ENCODE measurements at regions not wholly inside any gene's neighbourhood (a gene's known extent, or its start where the extent isn't known, plus 50 kb on each side); places are given as distances from the start of the nearest gene placed in this dataset.

GRCh38 chrX:1894740-1895139 lies 279.9 kb downstream of the ASMT start:
- TF ChIP-seq CTCF (IDR thresholded peaks at IDR 0.05) (no peak), POLR2A (IDR thresholded peaks at IDR 0.05) (no peak)

All from esophagus squamous epithelium (tissue), 4 donors.